Muscle of leg (tissue), 3 donors: ENCODE measurements at regions not wholly inside any gene's neighbourhood (a gene's known extent, or its start where the extent isn't known, plus 50 kb on each side); places are given as distances from the start of the nearest gene placed in this dataset.
"Not testable (repeated sequence)": the region's sequence is repeated elsewhere in the genome, so short reads cannot be mapped to it uniquely, and the experiment has no call there.

ENCODE experiments used
- DNase-seq: peaks from one replicate; pipeline ENCODE4 v3.0.0; 2013
- H3K27ac ChIP-seq: one replicate; pipeline ENCODE4 v1.5.1; 2013; ENCODE audit warnings: mild to moderate bottlenecking, low read length, control low read depth
- H3K27me3 ChIP-seq: one replicate; pipeline ENCODE4 v1.6.1; 2013; ENCODE audit warnings: low read length; ENCODE audit not compliant: control insufficient read depth, insufficient read depth
- H3K36me3 ChIP-seq: one replicate; pipeline ENCODE4 v1.6.1; 2013; ENCODE audit warnings: low read length; ENCODE audit not compliant: control insufficient read depth, insufficient read depth
- H3K4me1 ChIP-seq: one replicate; pipeline ENCODE4 v1.6.1; 2013; ENCODE audit warnings: low read length; ENCODE audit not compliant: control insufficient read depth, insufficient read depth
- H3K4me3 ChIP-seq: one replicate; pipeline ENCODE4 v1.5.1; 2013; ENCODE audit warnings: low read length, control low read depth
- H3K9me3 ChIP-seq: replicated peaks from 2 replicates; pipeline ENCODE4 v1.6.1; 2013; ENCODE audit warnings: low read depth, low read length; ENCODE audit not compliant: control insufficient read depth
- WGBS: methylation state at CpG from one replicate; pipeline ENCODE4 v1.1.5; 2013; ENCODE audit warnings: missing lambda C conversion rate; ENCODE audit not compliant: insufficient coverage; 5-methylcytosine and 5-hydroxymethylcytosine counted together

GRCh38 chr5:9728261-9728660 is 98.1 kb upstream of the TAS2R1 start:
- H3K4me1 ChIP-seq, result no peaks in the 10 kb centered on the region
- no peaks in the 10 kb centered on the region for H3K27me3 ChIP-seq
- H3K4me3 ChIP-seq, result no peak overlapping the region
- no CpG with 5 or more reads among the region's 2 CpGs for WGBS
- no peaks in the 10 kb centered on the region for H3K9me3 ChIP-seq
- no peak for DNase-seq
- no peaks in the 10 kb centered on the region for H3K36me3 ChIP-seq
- H3K27ac ChIP-seq, result no peak overlapping the region

GRCh38 chr5:9726931-9727330 is 96.8 kb upstream of the TAS2R1 start:
- no peaks in the 10 kb centered on the region for H3K9me3 ChIP-seq
- H3K27me3 ChIP-seq, result no peaks in the 10 kb centered on the region
- no peak overlapping the region for H3K27ac ChIP-seq
- H3K4me1 ChIP-seq, result peaks cover 4% of the 10 kb centered on the region
- no peak for DNase-seq
- H3K36me3 ChIP-seq, result no peaks in the 10 kb centered on the region
- no CpG with 5 or more reads among the region's 2 CpGs for WGBS
- no peak overlapping the region for H3K4me3 ChIP-seq

- not testable (repeated sequence) for H3K4me1 ChIP-seq, H3K36me3 ChIP-seq, DNase-seq, H3K4me3 ChIP-seq, H3K27ac ChIP-seq, H3K9me3 ChIP-seq, H3K27me3 ChIP-seq
- 97% methylated on average over 26 of the region's 28 CpGs for WGBS
Observed at GRCh38 chr5:9725265-9725664, 95.1 kb upstream of the TAS2R1 start.

- peaks cover 4% of the 10 kb centered on the region for H3K4me1 ChIP-seq
- H3K4me3 ChIP-seq, result no peak overlapping the region
- no peaks in the 10 kb centered on the region for H3K36me3 ChIP-seq
- WGBS, result 94% methylated on average over 2 of the region's 2 CpGs
- H3K9me3 ChIP-seq, result no peaks in the 10 kb centered on the region
- no peaks in the 10 kb centered on the region for H3K27me3 ChIP-seq
- H3K27ac ChIP-seq, result no peak overlapping the region
- DNase-seq, result no peak
Observed at GRCh38 chr5:9724707-9725106, 94.6 kb upstream of the TAS2R1 start.

GRCh38 chr5:9722601-9723180 is 92.5 kb upstream of the TAS2R1 start:
- Histone ChIP-seq H3K9me3 (no peaks in the 10 kb centered on the region), H3K27ac (no peak overlapping the region), H3K36me3 (no peaks in the 10 kb centered on the region), H3K4me3 (no peak overlapping the region), H3K4me1 (peaks cover 4% of the 10 kb centered on the region), H3K27me3 (no peaks in the 10 kb centered on the region)
- DNase-seq, result no peak
- 78% methylated on average over 1 of the region's 4 CpGs for WGBS

GRCh38 chr5:9721161-9721560 is 91.0 kb upstream of the TAS2R1 start:
- H3K36me3 ChIP-seq, result no peaks in the 10 kb centered on the region
- H3K27me3 ChIP-seq, result no peaks in the 10 kb centered on the region
- WGBS, result 80% methylated on average over 1 of the region's 2 CpGs
- no peaks in the 10 kb centered on the region for H3K9me3 ChIP-seq
- no peak overlapping the region for H3K4me3 ChIP-seq
- no peak overlapping the region for H3K27ac ChIP-seq
- DNase-seq, result no peak
- H3K4me1 ChIP-seq, result peaks cover 4% of the 10 kb centered on the region

- Histone ChIP-seq H3K27me3 (no peaks in the 10 kb centered on the region), H3K27ac (no peak overlapping the region), H3K4me3 (no peak overlapping the region), H3K4me1 (peaks cover 9% of the 10 kb centered on the region), H3K36me3 (no peaks in the 10 kb centered on the region), H3K9me3 (no peaks in the 10 kb centered on the region)
- no peak for DNase-seq
- 71% methylated on average over 3 of the region's 5 CpGs for WGBS
Observed at GRCh38 chr5:9720361-9720760, 90.2 kb upstream of the TAS2R1 start.

GRCh38 chr5:9716838-9717281 is 86.7 kb upstream of the TAS2R1 start:
- Histone ChIP-seq H3K27ac (no peak overlapping the region), H3K4me3 (no peak overlapping the region), H3K27me3 (no peaks in the 10 kb centered on the region), H3K4me1 (peaks cover 11% of the 10 kb centered on the region), H3K9me3 (no peaks in the 10 kb centered on the region), H3K36me3 (no peaks in the 10 kb centered on the region)
- WGBS, result no CpG with 5 or more reads among the region's 5 CpGs
- no peak for DNase-seq

- Histone ChIP-seq H3K4me1 (peaks cover 11% of the 10 kb centered on the region), H3K27ac (peak overlapping the region; percentile 8), H3K4me3 (no peak overlapping the region), H3K9me3 (no peaks in the 10 kb centered on the region), H3K27me3 (no peaks in the 10 kb centered on the region), H3K36me3 (no peaks in the 10 kb centered on the region)
- DNase-seq, result peak; percentile 85
- 10% methylated on average over 2 of the region's 5 CpGs for WGBS
Observed at GRCh38 chr5:9715891-9716335, 85.8 kb upstream of the TAS2R1 start.

- Histone ChIP-seq H3K36me3 (no peaks in the 10 kb centered on the region), H3K27me3 (no peaks in the 10 kb centered on the region), H3K4me3 (no peak overlapping the region), H3K27ac (no peak overlapping the region), H3K9me3 (no peaks in the 10 kb centered on the region), H3K4me1 (peaks cover 11% of the 10 kb centered on the region)
- WGBS, result 55% methylated on average over 2 of the region's 4 CpGs
- peak; percentile 11 for DNase-seq
Observed at GRCh38 chr5:9713959-9714586, 83.9 kb upstream of the TAS2R1 start.
